Endodermal cell (in vitro differentiated cells): ENCODE measurements at regions not wholly inside any gene's neighbourhood (a gene's known extent, or its start where the extent isn't known, plus 50 kb on each side); places are given as distances from the start of the nearest gene placed in this dataset.

Source experiments
- DNase-seq: peaks from one replicate; pipeline ENCODE4 v3.0.0-alpha.2; 2017
- H3K27ac ChIP-seq: 2 replicates; pipeline ENCODE4 v1.5.1; 2013; ENCODE audit warnings: mild to moderate bottlenecking, low read depth, low read length, moderate library complexity
- H3K27me3 ChIP-seq: 2 replicates; pipeline ENCODE4 v1.6.1; 2013; ENCODE audit warnings: mild to moderate bottlenecking, low read length, moderate library complexity; ENCODE audit not compliant: insufficient read depth, control insufficient read depth, poor library complexity, severe bottlenecking
- H3K36me3 ChIP-seq: 2 replicates; pipeline ENCODE4 v1.7.0; 2013; ENCODE audit warnings: mild to moderate bottlenecking, low read length, moderate library complexity; ENCODE audit not compliant: control insufficient read depth, insufficient read depth
- H3K4me1 ChIP-seq: one replicate; pipeline ENCODE4 v1.7.0; 2013; ENCODE audit warnings: low read length; ENCODE audit not compliant: control insufficient read depth, insufficient read depth
- H3K4me3 ChIP-seq: 2 replicates; pipeline ENCODE4 v1.5.1; 2013; ENCODE audit warnings: mild to moderate bottlenecking, low read length, moderate library complexity
- H3K9ac ChIP-seq: 2 replicates; pipeline ENCODE4 v1.6.1; 2013; ENCODE audit warnings: mild to moderate bottlenecking, low read length, moderate library complexity; ENCODE audit not compliant: poor library complexity, severe bottlenecking; ENCODE audit errors: extremely low read depth
- H3K9me3 ChIP-seq: 2 replicates; pipeline ENCODE4 v1.6.1; 2013; ENCODE audit warnings: mild to moderate bottlenecking, low read length, moderate library complexity; ENCODE audit not compliant: control insufficient read depth
- H3K27ac Mint-ChIP-seq: 2 replicates; pipeline ENCODE4 v1.8.0; 2020; ENCODE audit warnings: mixed read lengths
- H3K27me3 Mint-ChIP-seq: 2 replicates; pipeline ENCODE4 v1.8.0; 2021; ENCODE audit warnings: mild to moderate bottlenecking, mixed read lengths; ENCODE audit not compliant: insufficient read depth
- H3K36me3 Mint-ChIP-seq: 2 replicates; pipeline ENCODE4 v1.8.0; 2020; ENCODE audit warnings: low read depth, mixed read lengths
- H3K4me1 Mint-ChIP-seq: 2 replicates; pipeline ENCODE4 v1.8.0; 2020; ENCODE audit warnings: mixed read lengths
- H3K4me3 Mint-ChIP-seq: 2 replicates; pipeline ENCODE4 v1.8.0; 2020; ENCODE audit warnings: mild to moderate bottlenecking, moderate library complexity, mixed read lengths
- H3K9me3 Mint-ChIP-seq: 2 replicates; pipeline ENCODE4 v1.8.0; 2020; ENCODE audit warnings: mild to moderate bottlenecking, mixed read lengths
- whole genome bisulfite sequencing, 2 experiments: methylation state at CpG; one replicate each; pipeline versions ENCODE4 v1.1.5 to v1.1.7; 2013; ENCODE audit warnings: missing lambda C conversion rate in 2 of 2, mixed read lengths in 1 of 2; ENCODE audit not compliant: insufficient coverage in 1 of 2, insufficient read length in 1 of 2; 5-methylcytosine and 5-hydroxymethylcytosine counted together
- TF ChIP-seq, protein P1 (sequence below): fragments of 200-600 bp; sonication (generic); conservative IDR thresholded peaks from 2 replicates; pipeline ENCODE4 v1.5.0; 2021; ENCODE audit warnings: antibody characterized with exemption, mild to moderate bottlenecking

DNA sequence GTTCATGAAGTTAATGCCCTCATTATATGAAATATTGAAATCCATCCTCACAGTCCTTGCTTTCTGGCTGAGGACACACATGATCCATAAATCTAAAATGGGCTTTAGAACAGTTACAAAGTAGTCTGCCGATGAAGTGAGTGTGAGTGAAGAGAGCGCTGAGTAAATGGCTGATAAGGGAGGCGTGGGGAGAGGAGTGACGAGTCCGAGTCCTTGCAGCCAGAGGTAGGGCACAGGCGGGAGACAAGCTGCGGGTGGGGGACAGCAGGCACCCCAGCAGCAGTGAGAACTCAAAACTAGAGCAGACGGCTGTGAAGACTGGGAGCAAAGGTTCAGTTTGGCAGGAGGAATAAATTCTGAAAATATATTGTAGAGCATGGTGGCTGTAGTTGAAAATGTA lies 140.1 kb upstream of the ATP2B1 start:
- WGBS, 2 experiments, result 95 to 100% methylated on average over 5 to 8 of the region's 8 CpGs
- no peaks in the 10 kb centered on the region for H3K27me3 Mint-ChIP-seq
- TF ChIP-seq, protein P1, sequence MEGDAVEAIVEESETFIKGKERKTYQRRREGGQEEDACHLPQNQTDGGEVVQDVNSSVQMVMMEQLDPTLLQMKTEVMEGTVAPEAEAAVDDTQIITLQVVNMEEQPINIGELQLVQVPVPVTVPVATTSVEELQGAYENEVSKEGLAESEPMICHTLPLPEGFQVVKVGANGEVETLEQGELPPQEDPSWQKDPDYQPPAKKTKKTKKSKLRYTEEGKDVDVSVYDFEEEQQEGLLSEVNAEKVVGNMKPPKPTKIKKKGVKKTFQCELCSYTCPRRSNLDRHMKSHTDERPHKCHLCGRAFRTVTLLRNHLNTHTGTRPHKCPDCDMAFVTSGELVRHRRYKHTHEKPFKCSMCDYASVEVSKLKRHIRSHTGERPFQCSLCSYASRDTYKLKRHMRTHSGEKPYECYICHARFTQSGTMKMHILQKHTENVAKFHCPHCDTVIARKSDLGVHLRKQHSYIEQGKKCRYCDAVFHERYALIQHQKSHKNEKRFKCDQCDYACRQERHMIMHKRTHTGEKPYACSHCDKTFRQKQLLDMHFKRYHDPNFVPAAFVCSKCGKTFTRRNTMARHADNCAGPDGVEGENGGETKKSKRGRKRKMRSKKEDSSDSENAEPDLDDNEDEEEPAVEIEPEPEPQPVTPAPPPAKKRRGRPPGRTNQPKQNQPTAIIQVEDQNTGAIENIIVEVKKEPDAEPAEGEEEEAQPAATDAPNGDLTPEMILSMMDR, result no peak
- Histone ChIP-seq H3K27ac (no peak overlapping the region), H3K36me3 (no peaks in the 10 kb centered on the region), H3K27me3 (no peaks in the 10 kb centered on the region), H3K4me1 (no peaks in the 10 kb centered on the region), H3K4me3 (no peak overlapping the region), H3K9ac (no peak overlapping the region), H3K9me3 (no peaks in the 10 kb centered on the region)
- no peaks in the 10 kb centered on the region for H3K36me3 Mint-ChIP-seq
- DNase-seq, result no peak
- H3K4me1 Mint-ChIP-seq, result peaks cover 11% of the 10 kb centered on the region
- no peak overlapping the region for H3K4me3 Mint-ChIP-seq
- no peaks in the 10 kb centered on the region for H3K9me3 Mint-ChIP-seq
- no peak overlapping the region for H3K27ac Mint-ChIP-seq

DNA sequence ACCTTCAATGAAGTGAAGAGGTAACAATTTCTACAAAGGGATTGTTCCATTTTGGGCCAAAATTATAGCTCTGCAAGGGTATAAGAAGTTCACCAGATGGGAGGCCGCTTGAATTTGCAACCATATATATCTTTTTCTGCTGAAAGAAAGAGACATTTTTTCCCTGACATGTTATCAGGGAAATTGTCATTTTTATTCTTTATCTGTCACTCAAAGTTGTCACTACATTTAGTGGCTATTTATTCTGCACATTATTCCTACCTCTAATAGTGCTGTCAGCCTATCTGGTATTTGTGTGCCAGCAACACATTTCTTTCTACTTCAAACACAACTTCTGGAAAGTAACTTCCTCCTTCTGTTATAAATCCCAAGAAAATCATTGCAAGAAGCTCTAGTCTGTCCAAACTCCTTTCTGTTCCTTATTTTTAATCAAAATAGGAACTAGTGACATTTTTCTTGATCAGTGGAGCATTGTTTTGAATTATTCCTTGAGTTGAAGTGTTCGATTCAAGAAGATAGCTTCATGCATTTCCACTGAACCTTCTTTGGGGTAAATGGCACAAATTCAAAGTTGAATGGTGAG lies 137.9 kb upstream of the ATP2B1 start:
- DNase-seq, result no peak
- no peaks in the 10 kb centered on the region for H3K4me1 ChIP-seq
- Mint-ChIP-seq H3K27ac (no peak overlapping the region), H3K4me1 (peaks cover 11% of the 10 kb centered on the region), H3K9me3 (no peaks in the 10 kb centered on the region), H3K36me3 (no peaks in the 10 kb centered on the region), H3K4me3 (no peak overlapping the region), H3K27me3 (no peaks in the 10 kb centered on the region)
- no peak overlapping the region for H3K4me3 ChIP-seq
- no peak overlapping the region for H3K27ac ChIP-seq
- H3K27me3 ChIP-seq, result no peaks in the 10 kb centered on the region
- WGBS, 2 experiments, result 86 to 93% methylated on average over 1 to 2 of the region's 2 CpGs
- H3K9ac ChIP-seq, result no peak overlapping the region
- no peaks in the 10 kb centered on the region for H3K9me3 ChIP-seq
- no peaks in the 10 kb centered on the region for H3K36me3 ChIP-seq
- TF ChIP-seq, protein P1, result no peak

DNA sequence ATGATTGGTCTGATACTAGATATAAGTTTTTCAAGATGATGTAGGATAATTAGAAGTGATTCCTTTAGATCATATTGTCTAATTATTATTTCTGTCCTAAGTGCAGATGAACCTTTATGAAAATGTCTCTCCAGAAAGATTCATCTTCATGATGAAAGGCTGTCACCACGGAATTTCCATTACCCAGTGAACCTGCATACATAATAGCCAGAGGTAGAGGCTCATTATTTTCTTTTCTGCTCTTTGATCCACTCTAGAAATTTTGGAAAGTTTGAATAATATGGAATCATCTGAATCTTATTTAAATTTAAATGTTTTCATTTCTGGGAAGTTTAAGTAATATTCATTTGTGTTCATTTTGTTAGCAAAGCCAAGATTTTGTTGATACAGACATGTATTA lies 137.1 kb upstream of the ATP2B1 start:
- peaks cover 11% of the 10 kb centered on the region for H3K4me1 Mint-ChIP-seq
- H3K27me3 Mint-ChIP-seq, result no peaks in the 10 kb centered on the region
- H3K36me3 Mint-ChIP-seq, result no peaks in the 10 kb centered on the region
- H3K27ac ChIP-seq, result no peak overlapping the region
- H3K4me3 ChIP-seq, result no peak overlapping the region
- no peaks in the 10 kb centered on the region for H3K9me3 ChIP-seq
- H3K9me3 Mint-ChIP-seq, result no peaks in the 10 kb centered on the region
- no peak overlapping the region for H3K9ac ChIP-seq
- no peaks in the 10 kb centered on the region for H3K36me3 ChIP-seq
- WGBS, 2 experiments, result 95% methylated on average over 1 of the region's 1 CpG; no CpG with 5 or more reads in 1 of the 2 experiments
- H3K4me1 ChIP-seq, result no peaks in the 10 kb centered on the region
- no peak overlapping the region for H3K4me3 Mint-ChIP-seq
- DNase-seq, result no peak
- no peak overlapping the region for H3K27ac Mint-ChIP-seq
- TF ChIP-seq, protein P1, result no peak
- H3K27me3 ChIP-seq, result no peaks in the 10 kb centered on the region
